Liver (tissue), 2 donors: ENCODE measurements at regions not wholly inside any gene's neighbourhood (a gene's known extent, or its start where the extent isn't known, plus 50 kb on each side); places are given as distances from the start of the nearest gene placed in this dataset.

Source experiments
- ATF3 ChIP-seq: IDR thresholded peaks from 2 replicates; pipeline ENCODE4 v1.6.1; 2016; ENCODE audit warnings: antibody characterized with exemption
- HNF4A ChIP-seq, 2 donors: conservative IDR thresholded peaks; 2 replicates each; pipeline ENCODE4 v1.6.1; 2016; ENCODE audit warnings: antibody characterized with exemption in 2 of 2, mild to moderate bottlenecking in 2 of 2
- donor health status: healthy.

GRCh38 chr1:83775977-83776603 is 222.8 kb downstream of the TTLL7 start:
- TF ChIP-seq ATF3 (no peak), HNF4A (conservative IDR thresholded peaks at IDR 0.05) (peak; percentile 20 to 36)
